MM.1S (cell line): ENCODE measurements at regions not wholly inside any gene's neighbourhood (a gene's known extent, or its start where the extent isn't known, plus 50 kb on each side); places are given as distances from the start of the nearest gene placed in this dataset.

Experiments
- DNase-seq: peaks from one replicate; pipeline ENCODE4 v3.0.0-alpha.2; 2015
- H2AFZ ChIP-seq: fragments of 300-600 bp; sonication (generic); 2 replicates; pipeline ENCODE4 v1.6.0; 2016; ENCODE audit warnings: antibody characterized with exemption, low read length
- H3F3A ChIP-seq: fragments of 300-600 bp; sonication (generic); 2 replicates; pipeline ENCODE4 v1.6.1; 2016; ENCODE audit warnings: mild to moderate bottlenecking, antibody characterized with exemption, low read length, moderate library complexity, mixed read lengths; ENCODE audit not compliant: insufficient read depth
- H3K27ac ChIP-seq: fragments of 300-600 bp; sonication (generic); 2 replicates; pipeline ENCODE4 v1.5.1; 2016; ENCODE audit warnings: mild to moderate bottlenecking, low read length
- H3K27me3 ChIP-seq: fragments of 300-600 bp; sonication (generic); replicated peaks from 2 replicates; pipeline ENCODE4 v1.6.0; 2016; ENCODE audit warnings: low read length; ENCODE audit not compliant: insufficient read depth
- H3K36me3 ChIP-seq: fragments of 300-600 bp; sonication (generic); replicated peaks from 2 replicates; pipeline ENCODE4 v1.6.1; 2016; ENCODE audit warnings: mild to moderate bottlenecking, low read length, mixed read lengths; ENCODE audit not compliant: insufficient read depth
- H3K4me1 ChIP-seq: fragments of 300-600 bp; sonication (generic); 2 replicates; pipeline ENCODE4 v1.6.1; 2016; ENCODE audit warnings: low read length, mixed read lengths
- H3K4me2 ChIP-seq: fragments of 300-600 bp; sonication (generic); 2 replicates; pipeline ENCODE4 v1.6.0; 2016; ENCODE audit warnings: low read depth, low read length
- H3K4me3 ChIP-seq: fragments of 300-600 bp; sonication (generic); 2 replicates; pipeline ENCODE4 v1.5.1; 2016; ENCODE audit warnings: low read length, mixed read lengths
- H3K79me2 ChIP-seq: fragments of 300-600 bp; sonication (generic); 2 replicates; pipeline ENCODE4 v1.6.1; 2016; ENCODE audit warnings: mixed run types, low read length, mixed read lengths
- H3K9ac ChIP-seq: fragments of 300-600 bp; sonication (generic); 2 replicates; pipeline ENCODE4 v1.6.1; 2016; ENCODE audit warnings: low read length, mixed read lengths
- H3K9me2 ChIP-seq: fragments of 300-600 bp; sonication (generic); replicated peaks from 2 replicates; pipeline ENCODE4 v1.6.1; 2016; ENCODE audit warnings: mild to moderate bottlenecking, low read length, mixed read lengths; ENCODE audit not compliant: insufficient read depth
- H3K9me3 ChIP-seq: fragments of 300-600 bp; sonication (generic); replicated peaks from 2 replicates; pipeline ENCODE4 v1.6.1; 2016; ENCODE audit warnings: mild to moderate bottlenecking, low read length, mixed read lengths; ENCODE audit not compliant: insufficient read depth
- H4K20me1 ChIP-seq: fragments of 300-600 bp; sonication (generic); 2 replicates; pipeline ENCODE4 v1.6.1; 2016; ENCODE audit warnings: mild to moderate bottlenecking, low read length, moderate library complexity, mixed read lengths; ENCODE audit not compliant: insufficient read depth
- CTCF ChIP-seq: fragments of 300-600 bp; sonication (generic); IDR thresholded peaks from 2 replicates; pipeline ENCODE4 v1.5.1; 2016; ENCODE audit warnings: antibody characterized with exemption, low read length, mixed read lengths
- EZH2 ChIP-seq: fragments of 300-600 bp; sonication (generic); optimal IDR thresholded peaks from 2 replicates; pipeline ENCODE3; 2017; ENCODE audit warnings: low read depth, mild to moderate bottlenecking, antibody characterized with exemption, low read length, mixed read lengths
- EZH2phosphoT487 ChIP-seq: fragments of 300-600 bp; sonication (generic); IDR thresholded peaks from 2 replicates; pipeline ENCODE4 v1.6.1; 2018; ENCODE audit warnings: antibody characterized with exemption, low read length

- no peaks in the 10 kb centered on the region for H4K20me1 ChIP-seq
- no peaks in the 10 kb centered on the region for H3K79me2 ChIP-seq
- no peak overlapping the region for H2AFZ ChIP-seq
- H3K9ac ChIP-seq = no peak overlapping the region
- H3K4me2 ChIP-seq = no peak overlapping the region
- no peaks in the 10 kb centered on the region for H3K9me3 ChIP-seq
- no peak for TF ChIP-seq EZH2phosphoT487
- H3K27me3 ChIP-seq = no peaks in the 10 kb centered on the region
- H3F3A ChIP-seq = no peaks in the 10 kb centered on the region
- no peak overlapping the region for H3K27ac ChIP-seq
- H3K4me3 ChIP-seq = no peak overlapping the region
- H3K36me3 ChIP-seq = no peaks in the 10 kb centered on the region
- DNase-seq = no peak
- no peaks in the 10 kb centered on the region for H3K9me2 ChIP-seq
- no peaks in the 10 kb centered on the region for H3K4me1 ChIP-seq
These were observed 435.6 kb downstream of the GPM6A start for GRCh38 chr4:175376287-175376977.

GRCh38 chr4:175377203-175377602 is 434.9 kb downstream of the GPM6A start:
- Histone ChIP-seq H3K9me3 (no peaks in the 10 kb centered on the region), H3K4me3 (no peak overlapping the region), H3K4me2 (no peak overlapping the region), H3F3A (no peaks in the 10 kb centered on the region), H3K4me1 (no peaks in the 10 kb centered on the region), H2AFZ (no peak overlapping the region), H3K79me2 (no peaks in the 10 kb centered on the region), H3K27ac (no peak overlapping the region), H4K20me1 (no peaks in the 10 kb centered on the region), H3K9me2 (no peaks in the 10 kb centered on the region), H3K36me3 (no peaks in the 10 kb centered on the region), H3K9ac (no peak overlapping the region), H3K27me3 (no peaks in the 10 kb centered on the region)
- no peak for DNase-seq
- TF ChIP-seq CTCF (no peak), EZH2phosphoT487 (no peak), EZH2 (no peak)

- no peak for DNase-seq
- Histone ChIP-seq H3K4me1 (no peaks in the 10 kb centered on the region), H3K79me2 (no peaks in the 10 kb centered on the region), H3F3A (no peaks in the 10 kb centered on the region), H3K27me3 (no peaks in the 10 kb centered on the region), H2AFZ (no peak overlapping the region), H3K9me2 (no peaks in the 10 kb centered on the region), H4K20me1 (no peaks in the 10 kb centered on the region), H3K9me3 (no peaks in the 10 kb centered on the region), H3K27ac (no peak overlapping the region), H3K4me2 (no peak overlapping the region), H3K9ac (no peak overlapping the region), H3K36me3 (no peaks in the 10 kb centered on the region), H3K4me3 (no peak overlapping the region)
- TF ChIP-seq CTCF (no peak), EZH2 (no peak), EZH2phosphoT487 (no peak)
These were observed 433.7 kb downstream of the GPM6A start for GRCh38 chr4:175378372-175378771.

- H3K9ac ChIP-seq = no peak overlapping the region
- no peak overlapping the region for H2AFZ ChIP-seq
- TF ChIP-seq EZH2 (no peak), EZH2phosphoT487 (no peak), CTCF (no peak)
- DNase-seq = no peak
- H3K36me3 ChIP-seq = no peaks in the 10 kb centered on the region
- no peaks in the 10 kb centered on the region for H3K4me1 ChIP-seq
- no peaks in the 10 kb centered on the region for H3K79me2 ChIP-seq
- H4K20me1 ChIP-seq = no peaks in the 10 kb centered on the region
- H3K4me3 ChIP-seq = no peak overlapping the region
- H3K9me3 ChIP-seq = no peaks in the 10 kb centered on the region
- H3K27me3 ChIP-seq = no peaks in the 10 kb centered on the region
- H3K9me2 ChIP-seq = no peaks in the 10 kb centered on the region
- H3K27ac ChIP-seq = no peak overlapping the region
- H3K4me2 ChIP-seq = no peak overlapping the region
- no peaks in the 10 kb centered on the region for H3F3A ChIP-seq
These were observed 431.2 kb downstream of the GPM6A start for GRCh38 chr4:175380841-175381240.
